ENCODE measurements at regions not wholly inside any gene's neighbourhood (a gene's known extent, or its start where the extent isn't known, plus 50 kb on each side); places are given as distances from the start of the nearest gene placed in this dataset.
A peak's percentile ranks its signal among the peaks of the same experiment; 100 is the strongest.

- no peaks in the 10 kb centered on the region for H3K27me3 Mint-ChIP-seq
- H3K27ac Mint-ChIP-seq: no peak overlapping the region
- H3K36me3 Mint-ChIP-seq: no peaks in the 10 kb centered on the region
- H3K9me3 Mint-ChIP-seq: no peaks in the 10 kb centered on the region
- H3K4me3 Mint-ChIP-seq: no peak overlapping the region
- H3K4me1 Mint-ChIP-seq: peaks cover 16% of the 10 kb centered on the region
- no peak for ATAC-seq
These were observed 60.9 kb upstream of the TARBP1 start for GRCh38 chr1:234539666-234540403.

GRCh38 chr1:234538930-234539649 is 60.1 kb upstream of the TARBP1 start:
- ATAC-seq: no peak
- H3K4me1 Mint-ChIP-seq: peaks cover 16% of the 10 kb centered on the region
- no peak overlapping the region for H3K27ac Mint-ChIP-seq

GRCh38 chr1:234538062-234538731 is 59.2 kb upstream of the TARBP1 start:
- H3K4me3 Mint-ChIP-seq: no peak overlapping the region
- no peaks in the 10 kb centered on the region for H3K9me3 Mint-ChIP-seq
- H3K27me3 Mint-ChIP-seq: no peaks in the 10 kb centered on the region
- no peak for ATAC-seq
- peaks cover 16% of the 10 kb centered on the region for H3K4me1 Mint-ChIP-seq
- H3K36me3 Mint-ChIP-seq: no peaks in the 10 kb centered on the region
- no peak overlapping the region for H3K27ac Mint-ChIP-seq

More at GRCh38 chr1:234538930-234539649, 60.1 kb upstream of the TARBP1 start:
- Mint-ChIP-seq H3K36me3 (no peaks in the 10 kb centered on the region), H3K4me3 (no peak overlapping the region), H3K9me3 (no peaks in the 10 kb centered on the region), H3K27me3 (no peaks in the 10 kb centered on the region)

- Mint-ChIP-seq H3K27me3 (no peaks in the 10 kb centered on the region), H3K4me3 (no peak overlapping the region), H3K9me3 (no peaks in the 10 kb centered on the region), H3K36me3 (no peaks in the 10 kb centered on the region), H3K27ac (no peak overlapping the region), H3K4me1 (peaks cover 16% of the 10 kb centered on the region)
- no peak for ATAC-seq
These were observed 58.3 kb upstream of the TARBP1 start for GRCh38 chr1:234537236-234537635.

GRCh38 chr1:234536741-234537140 is 57.8 kb upstream of the TARBP1 start:
- Mint-ChIP-seq H3K27me3 (no peaks in the 10 kb centered on the region), H3K36me3 (no peaks in the 10 kb centered on the region), H3K27ac (no peak overlapping the region), H3K4me1 (peaks cover 16% of the 10 kb centered on the region), H3K9me3 (no peaks in the 10 kb centered on the region), H3K4me3 (no peak overlapping the region)
- no peak for ATAC-seq

- H3K9me3 Mint-ChIP-seq: no peaks in the 10 kb centered on the region
- H3K27me3 Mint-ChIP-seq: no peaks in the 10 kb centered on the region
- H3K4me3 Mint-ChIP-seq: no peak overlapping the region
- peaks cover 16% of the 10 kb centered on the region for H3K4me1 Mint-ChIP-seq
- H3K27ac Mint-ChIP-seq: no peak overlapping the region
- no peak for ATAC-seq
- no peaks in the 10 kb centered on the region for H3K36me3 Mint-ChIP-seq
These were observed 57.0 kb upstream of the TARBP1 start for GRCh38 chr1:234535763-234536515.

- no peak overlapping the region for H3K27ac Mint-ChIP-seq
- H3K4me1 Mint-ChIP-seq: peaks cover 15% of the 10 kb centered on the region
- H3K4me3 Mint-ChIP-seq: no peak overlapping the region
- H3K36me3 Mint-ChIP-seq: no peaks in the 10 kb centered on the region
- no peaks in the 10 kb centered on the region for H3K9me3 Mint-ChIP-seq
- ATAC-seq: no peak
- H3K27me3 Mint-ChIP-seq: no peaks in the 10 kb centered on the region
These were observed 56.2 kb upstream of the TARBP1 start for GRCh38 chr1:234535218-234535617.

GRCh38 chr1:234533975-234534876 is 55.2 kb upstream of the TARBP1 start:
- ATAC-seq: no peak
- Mint-ChIP-seq H3K4me1 (peaks cover 6% of the 10 kb centered on the region), H3K27ac (no peak overlapping the region), H3K4me3 (no peak overlapping the region), H3K36me3 (no peaks in the 10 kb centered on the region), H3K9me3 (no peaks in the 10 kb centered on the region), H3K27me3 (no peaks in the 10 kb centered on the region)

GRCh38 chr1:234533034-234533891 is 54.3 kb upstream of the TARBP1 start:
- Mint-ChIP-seq H3K4me3 (no peak overlapping the region), H3K27me3 (no peaks in the 10 kb centered on the region), H3K4me1 (peaks cover 11% of the 10 kb centered on the region), H3K36me3 (no peaks in the 10 kb centered on the region), H3K9me3 (no peaks in the 10 kb centered on the region), H3K27ac (no peak overlapping the region)
- ATAC-seq: no peak

GRCh38 chr1:234532503-234532922 is 53.5 kb upstream of the TARBP1 start:
- H3K4me1 Mint-ChIP-seq: peaks cover 14% of the 10 kb centered on the region
- H3K4me3 Mint-ChIP-seq: no peak overlapping the region
- no peaks in the 10 kb centered on the region for H3K27me3 Mint-ChIP-seq
- no peak for ATAC-seq
- H3K9me3 Mint-ChIP-seq: no peaks in the 10 kb centered on the region
- H3K36me3 Mint-ChIP-seq: no peaks in the 10 kb centered on the region
- H3K27ac Mint-ChIP-seq: no peak overlapping the region

GRCh38 chr1:234531151-234531635 is 52.2 kb upstream of the TARBP1 start:
- H3K27me3 Mint-ChIP-seq: no peaks in the 10 kb centered on the region

GRCh38 chr1:234530672-234531071 is 51.7 kb upstream of the TARBP1 start:
- Mint-ChIP-seq H3K4me3 (no peak overlapping the region), H3K9me3 (no peaks in the 10 kb centered on the region), H3K4me1 (peaks cover 19% of the 10 kb centered on the region), H3K27me3 (no peaks in the 10 kb centered on the region), H3K36me3 (no peaks in the 10 kb centered on the region), H3K27ac (peak overlapping the region; percentile 22)
- no peak for ATAC-seq

More at GRCh38 chr1:234531151-234531635, 52.2 kb upstream of the TARBP1 start:
- ATAC-seq: no peak
- peaks cover 14% of the 10 kb centered on the region for H3K4me1 Mint-ChIP-seq
- peak overlapping the region; percentile 22 for H3K27ac Mint-ChIP-seq
- H3K4me3 Mint-ChIP-seq: no peak overlapping the region
- H3K9me3 Mint-ChIP-seq: no peaks in the 10 kb centered on the region
- H3K36me3 Mint-ChIP-seq: no peaks in the 10 kb centered on the region

GRCh38 chr1:234529950-234530237 is 50.9 kb upstream of the TARBP1 start:
- no peaks in the 10 kb centered on the region for H3K36me3 Mint-ChIP-seq
- H3K27me3 Mint-ChIP-seq: no peaks in the 10 kb centered on the region
- no peak overlapping the region for H3K4me3 Mint-ChIP-seq
- H3K4me1 Mint-ChIP-seq: peaks cover 25% of the 10 kb centered on the region
- no peaks in the 10 kb centered on the region for H3K9me3 Mint-ChIP-seq
- ATAC-seq: no peak
- H3K27ac Mint-ChIP-seq: no peak overlapping the region
